Embryonic facial prominence (tissue), 1 donor: ENCODE measurements at regions not wholly inside any gene's neighbourhood (a gene's known extent, or its start where the extent isn't known, plus 50 kb on each side); places are given as distances from the start of the nearest gene placed in this dataset.
"Not testable (repeated sequence)": the region's sequence is repeated elsewhere in the genome, so short reads cannot be mapped to it uniquely, and the experiment has no call there.

Experiments used
- DNase-seq: peaks from one replicate; pipeline ENCODE4 v3.0.0-alpha.2; 2016; ENCODE audit errors: extremely low spot score

- no peak for DNase-seq
Measured at GRCh38 chr7:356691-357462, 66.9 kb downstream of the FOXL3 start.

DNA sequence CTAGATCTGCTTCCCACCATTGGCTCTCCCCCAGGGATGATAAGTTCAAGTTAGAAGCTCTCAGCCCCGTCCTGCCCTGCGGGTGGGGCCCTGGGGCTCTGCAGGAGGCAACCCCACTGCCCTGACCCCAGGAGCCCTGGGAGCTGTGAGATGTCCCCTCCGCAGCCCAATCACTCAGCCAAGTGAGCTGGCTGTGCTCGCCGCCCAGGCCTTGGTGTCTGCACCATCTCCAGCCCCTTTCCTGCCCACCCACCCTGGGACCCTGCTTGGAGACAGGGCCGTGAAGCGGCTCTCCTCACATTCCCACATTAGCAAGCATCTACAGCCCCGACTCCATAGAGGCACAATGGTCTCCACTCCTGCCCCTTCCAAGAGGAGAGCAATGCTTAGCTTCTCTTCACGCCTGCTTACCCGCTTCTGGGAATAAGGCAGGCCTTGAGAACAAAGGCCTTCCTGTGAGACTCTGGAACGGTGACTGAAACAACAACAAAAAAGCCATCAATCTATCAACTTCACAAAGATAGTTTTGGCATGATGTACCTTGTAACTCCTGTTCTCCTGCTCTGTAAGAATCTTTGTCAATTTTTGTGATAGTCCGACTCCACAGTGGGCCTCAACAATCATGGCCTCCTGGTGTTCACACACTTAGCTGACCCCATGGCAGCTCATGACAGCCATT, 67.7 kb downstream of the FOXL3 start:
- DNase-seq = no peak

DNA sequence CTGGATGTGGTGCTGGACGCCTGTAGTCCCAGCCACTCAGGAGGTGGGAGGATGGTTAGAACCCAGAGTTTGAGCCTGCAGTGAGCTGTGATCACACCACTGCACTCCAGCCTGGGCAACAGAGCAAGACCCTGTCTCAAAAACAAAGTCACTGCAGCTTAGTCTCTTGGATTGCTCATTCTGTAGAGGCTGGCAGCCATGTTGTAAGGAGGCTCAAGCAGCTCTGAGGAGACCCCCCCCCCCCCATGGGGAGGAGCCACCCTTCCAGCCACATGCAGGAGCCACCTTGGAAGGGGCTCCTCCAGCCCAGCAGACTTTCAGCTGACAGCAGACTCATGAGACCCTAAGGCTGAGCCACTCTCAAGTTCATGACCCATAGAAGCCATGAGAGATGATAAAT, 68.4 kb downstream of the FOXL3 start:
- DNase-seq = no peak

DNA sequence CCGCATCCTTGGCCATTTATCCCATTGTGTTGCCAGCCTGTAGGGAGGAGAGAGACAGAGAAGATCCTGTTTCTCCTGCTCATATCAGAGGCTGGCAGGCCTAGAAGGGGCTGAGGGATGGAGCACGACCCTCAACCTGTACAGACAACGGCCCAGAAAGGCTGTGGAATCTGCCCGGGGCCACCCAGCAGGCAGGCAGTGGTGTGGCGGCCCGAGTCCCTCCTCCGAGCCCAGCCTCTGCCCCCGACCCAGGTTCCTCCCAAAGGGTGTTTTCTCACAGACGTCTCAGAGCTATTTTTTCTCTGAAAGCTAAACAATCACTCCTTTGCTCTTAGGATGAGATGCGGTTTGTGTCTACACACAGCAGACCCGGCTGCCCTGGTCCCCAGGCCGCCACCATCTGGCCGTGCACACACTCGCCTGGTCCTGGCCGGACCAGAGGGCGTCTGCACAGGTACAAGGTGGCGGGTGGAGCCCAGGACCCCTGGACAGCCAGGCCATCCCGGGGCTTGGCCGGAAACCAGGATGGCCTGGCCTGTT, 69.3 kb downstream of the FOXL3 start:
- DNase-seq = no peak

DNA sequence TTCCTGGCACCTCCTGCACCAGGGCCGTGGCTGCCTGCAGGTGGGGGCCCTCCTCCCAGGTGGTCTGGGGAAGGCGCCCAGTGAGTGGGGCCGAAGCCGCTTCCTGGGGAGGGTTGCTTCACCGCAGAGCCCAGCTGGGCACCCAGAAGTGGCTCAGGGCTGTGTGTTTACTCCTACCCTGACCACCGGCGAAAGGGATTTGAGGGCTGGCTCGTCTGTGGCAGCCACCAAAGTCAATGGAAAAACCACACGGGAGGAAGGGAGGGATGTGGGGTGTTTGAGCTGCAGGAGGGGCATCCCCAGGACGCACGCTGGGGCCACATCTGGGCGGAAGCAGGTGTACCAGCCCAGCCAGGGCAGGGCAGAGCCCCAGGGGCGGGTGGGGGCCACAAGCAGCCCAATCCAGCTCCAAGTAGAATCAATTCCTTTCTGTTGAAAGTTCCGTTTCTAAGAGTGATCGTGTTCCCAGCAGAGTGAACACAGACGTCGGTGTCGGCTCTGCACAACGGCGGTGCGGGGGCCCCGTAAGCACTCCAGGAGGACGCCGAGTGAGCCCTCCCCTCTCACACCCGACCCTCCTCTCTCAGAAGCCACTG, 69.9 kb downstream of the FOXL3 start:
- no peak for DNase-seq

- no peak for DNase-seq
Measured at GRCh38 chr7:360454-361100, 70.6 kb downstream of the FOXL3 start.

- DNase-seq = not testable (repeated sequence)
Measured at GRCh38 chr7:361182-361581, 71.2 kb downstream of the FOXL3 start.

DNA sequence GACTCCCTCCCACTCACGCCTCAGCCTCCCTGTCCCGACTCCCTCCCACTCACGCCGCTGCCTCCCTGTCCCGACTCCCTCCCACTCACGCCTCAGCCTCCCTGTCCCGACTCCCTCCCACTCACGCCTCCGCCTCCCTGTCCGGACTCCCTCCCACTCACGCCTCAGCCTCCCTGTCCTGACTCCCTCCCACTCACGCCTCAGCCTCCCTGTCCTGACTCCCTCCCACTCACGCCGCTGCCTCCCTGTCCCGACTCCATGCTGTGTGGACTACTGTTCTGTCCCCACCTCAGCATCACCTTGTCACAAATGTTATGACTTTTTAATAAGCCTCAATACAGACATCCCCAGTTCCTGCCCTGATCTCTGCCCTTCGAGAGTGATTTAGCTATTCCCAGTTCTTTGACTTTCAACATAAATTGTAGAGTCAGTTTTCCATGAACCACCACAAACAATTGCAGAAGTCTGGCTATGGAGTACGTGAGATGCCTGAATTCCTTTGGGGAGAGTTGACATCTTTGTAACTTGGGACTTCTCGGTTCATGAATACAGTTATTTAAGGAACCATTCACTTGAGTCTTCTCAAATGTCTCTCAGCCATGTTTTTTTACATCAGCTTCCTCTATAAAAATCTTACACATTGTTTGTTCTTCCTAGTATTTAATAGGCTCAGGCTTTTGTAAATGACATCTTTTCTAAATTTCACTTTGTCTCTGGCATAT, 71.9 kb downstream of the FOXL3 start:
- no peak for DNase-seq

DNA sequence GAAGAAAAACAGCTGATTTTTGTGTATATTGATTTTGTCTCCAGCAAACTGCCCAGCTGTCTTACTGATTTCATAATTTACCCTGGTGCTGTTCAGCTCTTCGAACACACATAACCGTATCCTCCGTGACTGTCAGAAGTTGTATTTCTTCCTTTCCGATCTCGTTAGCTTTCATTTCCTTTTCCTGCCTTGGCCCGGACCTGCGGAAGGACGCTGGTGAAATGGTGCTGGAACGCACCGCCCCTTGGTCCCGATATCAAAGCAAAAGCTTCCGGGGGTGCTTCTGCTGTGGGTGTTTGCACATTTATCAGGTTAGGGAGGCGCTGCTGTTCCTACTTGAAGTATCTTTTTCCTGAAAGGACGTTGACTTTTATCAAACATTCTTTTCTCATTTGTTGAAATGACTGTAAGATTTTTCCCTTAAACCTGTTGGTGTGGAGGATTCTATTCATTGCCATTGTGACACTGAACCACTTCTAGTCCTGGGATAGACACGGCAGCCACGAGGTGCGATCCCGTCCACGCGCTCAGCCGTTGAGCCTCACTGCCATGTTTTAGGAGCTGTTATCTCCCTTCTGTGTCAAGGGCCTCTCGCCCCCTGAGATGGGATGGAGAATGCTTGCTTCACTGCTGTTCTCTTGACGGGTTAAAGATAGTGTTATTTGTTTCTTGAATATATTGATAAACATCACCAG, 72.6 kb downstream of the FOXL3 start:
- no peak for DNase-seq

DNA sequence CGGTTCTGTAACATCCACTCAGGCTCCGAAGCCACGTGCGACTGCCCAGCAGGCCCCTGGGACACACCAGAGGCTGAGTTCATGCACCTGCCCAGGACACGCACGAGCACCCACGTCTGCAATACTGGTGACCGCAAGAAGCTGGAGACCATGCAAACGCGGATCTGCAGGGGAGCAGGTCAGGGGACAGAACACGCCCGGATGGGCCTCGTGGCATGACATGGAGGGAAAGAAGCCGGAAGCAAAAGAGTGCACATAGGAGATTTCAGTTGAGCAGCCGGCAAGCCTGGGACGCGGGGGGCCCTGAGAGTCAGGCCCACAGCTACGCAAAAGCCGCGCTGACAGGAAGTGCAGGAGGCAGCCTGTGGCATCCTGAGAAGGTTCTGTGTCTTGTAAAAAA, 73.7 kb downstream of the FOXL3 start:
- no peak for DNase-seq

DNA sequence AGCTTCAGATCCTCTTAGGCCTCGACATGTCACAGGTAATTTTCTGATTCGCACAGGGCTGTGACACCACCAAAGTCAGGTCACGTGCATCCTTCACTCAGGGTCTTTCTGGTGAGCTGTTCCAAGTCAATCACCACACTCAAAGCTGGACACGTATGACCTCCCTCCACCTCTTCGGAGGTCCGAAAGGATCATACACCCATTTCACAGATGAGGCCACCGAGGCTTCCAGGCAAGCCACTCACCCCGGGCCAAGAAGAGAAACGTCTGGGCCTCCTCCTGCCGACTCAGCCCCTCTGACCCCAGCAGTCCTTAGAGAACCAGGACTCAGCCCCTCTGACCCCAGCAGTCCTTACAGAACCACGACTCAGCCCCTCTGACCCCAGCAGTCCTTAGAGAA, 74.6 kb downstream of the FOXL3 start:
- DNase-seq = no peak

GRCh38 chr7:365593-365992, 75.6 kb downstream of the FOXL3 start:
- DNase-seq = no peak

- no peak for DNase-seq
Measured at GRCh38 chr7:366161-366803, 76.3 kb downstream of the FOXL3 start.

DNA sequence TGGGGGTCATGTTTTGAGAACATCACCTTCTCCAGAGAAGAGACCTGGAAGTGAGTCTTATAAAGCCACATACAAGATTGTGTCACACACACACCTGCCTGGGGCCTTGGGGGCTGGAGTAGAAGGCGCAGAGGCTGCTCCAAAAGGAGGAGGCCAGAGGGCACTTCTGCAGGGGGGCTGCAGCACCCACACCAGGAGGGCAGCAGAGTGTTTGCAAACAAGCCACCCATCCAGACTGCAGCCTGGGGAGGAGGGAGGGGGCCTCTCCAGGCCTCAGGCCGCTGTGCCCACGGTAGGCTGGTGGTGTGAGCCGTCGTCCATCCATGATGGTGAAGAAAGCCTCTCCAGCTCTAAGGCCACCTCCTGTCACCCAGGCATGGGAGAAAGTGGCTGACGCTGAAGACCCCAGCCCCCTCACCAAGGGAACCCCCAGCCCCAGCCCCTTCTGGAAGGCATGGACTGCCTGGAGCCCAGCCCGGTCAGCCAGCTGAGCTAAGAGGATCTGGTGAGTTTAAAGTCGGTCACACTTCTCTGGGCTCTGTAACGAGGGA, 77.5 kb downstream of the FOXL3 start:
- no peak for DNase-seq

GRCh38 chr7:368651-369475, 78.9 kb downstream of the FOXL3 start:
- no peak for DNase-seq

- DNase-seq = no peak
Measured at GRCh38 chr7:369476-370258, 79.7 kb downstream of the FOXL3 start.

GRCh38 chr7:370259-370625, 80.3 kb downstream of the FOXL3 start:
- DNase-seq = no peak

- no peak for DNase-seq
Measured at GRCh38 chr7:370775-371118, 80.8 kb downstream of the FOXL3 start.
